ENCODE measurements at regions not wholly inside any gene's neighbourhood (a gene's known extent, or its start where the extent isn't known, plus 50 kb on each side); places are given as distances from the start of the nearest gene placed in this dataset.

DNA sequence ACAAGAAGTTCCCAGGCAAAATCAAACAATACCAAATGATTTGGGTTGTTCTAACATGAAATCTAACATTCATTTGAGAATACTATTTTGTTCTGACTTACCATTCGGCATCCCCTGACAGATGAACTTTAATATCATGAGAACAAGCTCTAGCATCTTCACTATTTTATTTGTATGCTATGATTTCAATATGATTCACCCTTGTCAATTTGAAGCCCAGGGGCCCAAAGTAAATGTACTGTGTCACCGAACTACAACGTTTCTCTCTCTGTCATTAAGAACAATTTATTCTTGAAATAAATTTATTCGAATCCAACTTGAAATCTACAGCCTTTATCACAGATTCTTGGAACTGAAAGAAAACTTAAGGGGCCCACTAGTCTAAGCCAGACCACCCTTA, 146.2 kb upstream of the RASSF8 start:
- Histone ChIP-seq H3K9me3 (peaks cover 0 to 3% (median 0%) of the 10 kb centered on the region in 3 donors), H3K4me1 (no peaks in the 10 kb centered on the region), H3K27ac (no peak overlapping the region), H3K36me3 (no peaks in the 10 kb centered on the region), H3K4me3 (no peak overlapping the region), H3K27me3 (no peaks in the 10 kb centered on the region)
- DNase-seq: no peak
- TF ChIP-seq, protein P1, sequence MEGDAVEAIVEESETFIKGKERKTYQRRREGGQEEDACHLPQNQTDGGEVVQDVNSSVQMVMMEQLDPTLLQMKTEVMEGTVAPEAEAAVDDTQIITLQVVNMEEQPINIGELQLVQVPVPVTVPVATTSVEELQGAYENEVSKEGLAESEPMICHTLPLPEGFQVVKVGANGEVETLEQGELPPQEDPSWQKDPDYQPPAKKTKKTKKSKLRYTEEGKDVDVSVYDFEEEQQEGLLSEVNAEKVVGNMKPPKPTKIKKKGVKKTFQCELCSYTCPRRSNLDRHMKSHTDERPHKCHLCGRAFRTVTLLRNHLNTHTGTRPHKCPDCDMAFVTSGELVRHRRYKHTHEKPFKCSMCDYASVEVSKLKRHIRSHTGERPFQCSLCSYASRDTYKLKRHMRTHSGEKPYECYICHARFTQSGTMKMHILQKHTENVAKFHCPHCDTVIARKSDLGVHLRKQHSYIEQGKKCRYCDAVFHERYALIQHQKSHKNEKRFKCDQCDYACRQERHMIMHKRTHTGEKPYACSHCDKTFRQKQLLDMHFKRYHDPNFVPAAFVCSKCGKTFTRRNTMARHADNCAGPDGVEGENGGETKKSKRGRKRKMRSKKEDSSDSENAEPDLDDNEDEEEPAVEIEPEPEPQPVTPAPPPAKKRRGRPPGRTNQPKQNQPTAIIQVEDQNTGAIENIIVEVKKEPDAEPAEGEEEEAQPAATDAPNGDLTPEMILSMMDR (IDR thresholded peaks at IDR 0.05): no peak
- intact Hi-C loops (cut with DNase I; ENCODE audit: low total_unique reads): no loop called here

DNA sequence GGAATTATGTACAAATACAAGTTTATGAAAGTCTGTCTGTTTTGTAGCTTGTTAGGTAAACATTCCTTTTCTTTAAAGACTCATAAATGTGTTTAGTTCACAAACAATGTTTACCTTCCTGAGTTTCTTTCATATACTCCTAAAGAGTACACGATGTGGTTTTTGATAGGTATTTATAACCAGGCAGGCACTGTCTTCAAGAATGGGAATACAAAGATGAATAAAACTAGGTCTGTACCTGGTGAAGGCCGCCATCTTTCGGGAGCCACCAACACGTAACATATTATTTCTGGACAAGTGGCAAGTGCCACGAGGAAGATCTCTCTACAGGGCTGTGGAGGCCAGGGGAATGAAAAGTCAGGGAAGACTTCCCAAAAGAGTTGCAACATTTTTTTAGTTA, 144.6 kb upstream of the RASSF8 start:
- Histone ChIP-seq H3K9me3 (peaks cover 0 to 3% (median 0%) of the 10 kb centered on the region in 3 donors), H3K36me3 (no peaks in the 10 kb centered on the region), H3K27ac (no peak overlapping the region), H3K4me3 (no peak overlapping the region), H3K4me1 (no peaks in the 10 kb centered on the region), H3K27me3 (no peaks in the 10 kb centered on the region)
- intact Hi-C loops (cut with DNase I; ENCODE audit: low total_unique reads): no loop called here
- DNase-seq: no peak
- TF ChIP-seq, protein P1 (IDR thresholded peaks at IDR 0.05): no peak

DNA sequence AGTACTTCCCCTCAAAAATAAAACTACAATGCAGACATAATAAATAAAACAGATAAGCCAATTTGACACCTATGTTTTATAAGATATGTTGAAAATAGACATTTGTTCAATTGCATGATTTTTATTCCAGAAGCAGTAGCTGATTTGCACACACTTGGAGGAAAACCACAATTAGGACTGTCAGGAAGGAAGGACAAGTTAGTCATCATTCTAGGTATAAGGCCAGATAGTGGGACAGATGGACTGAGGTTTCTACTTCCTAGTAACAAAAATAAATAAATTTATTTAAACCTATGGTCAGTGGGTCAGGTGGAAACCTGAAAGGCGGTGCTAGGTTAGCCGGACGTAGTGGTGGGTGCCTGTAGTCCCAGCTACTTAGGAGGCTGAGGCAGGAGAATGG, 141.8 kb upstream of the RASSF8 start:
- no peak overlapping the region for H3K27ac ChIP-seq
- H3K4me3 ChIP-seq: no peak overlapping the region
- H3K36me3 ChIP-seq: no peaks in the 10 kb centered on the region
- intact Hi-C loops (cut with DNase I; ENCODE audit: low total_unique reads): no loop called here
- H3K4me1 ChIP-seq: no peaks in the 10 kb centered on the region
- H3K27me3 ChIP-seq: no peaks in the 10 kb centered on the region
- TF ChIP-seq, protein P1 (IDR thresholded peaks at IDR 0.05): no peak
- DNase-seq: no peak
- peaks cover 0 to 3% (median 0%) of the 10 kb centered on the region in 3 donors for H3K9me3 ChIP-seq

DNA sequence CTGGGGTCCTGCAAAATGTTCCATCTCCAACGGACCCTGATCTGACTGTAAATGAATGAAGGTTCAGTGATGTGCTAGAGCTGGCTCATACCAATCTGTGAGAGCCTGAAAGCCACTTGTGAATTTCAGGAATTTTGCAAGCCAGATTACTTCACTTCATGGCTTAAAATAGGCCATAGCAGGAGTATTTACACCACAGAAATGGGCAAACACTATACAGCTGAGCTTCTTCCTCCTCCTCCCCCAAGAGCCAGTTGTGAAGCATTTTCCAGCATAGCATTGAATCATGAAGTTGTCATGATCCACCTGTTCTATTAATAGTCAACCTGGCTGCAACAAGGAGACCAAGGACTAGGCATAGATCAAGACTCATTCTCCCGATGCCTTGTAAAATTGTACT, 141.3 kb upstream of the RASSF8 start:
- no peaks in the 10 kb centered on the region for H3K4me1 ChIP-seq

DNA sequence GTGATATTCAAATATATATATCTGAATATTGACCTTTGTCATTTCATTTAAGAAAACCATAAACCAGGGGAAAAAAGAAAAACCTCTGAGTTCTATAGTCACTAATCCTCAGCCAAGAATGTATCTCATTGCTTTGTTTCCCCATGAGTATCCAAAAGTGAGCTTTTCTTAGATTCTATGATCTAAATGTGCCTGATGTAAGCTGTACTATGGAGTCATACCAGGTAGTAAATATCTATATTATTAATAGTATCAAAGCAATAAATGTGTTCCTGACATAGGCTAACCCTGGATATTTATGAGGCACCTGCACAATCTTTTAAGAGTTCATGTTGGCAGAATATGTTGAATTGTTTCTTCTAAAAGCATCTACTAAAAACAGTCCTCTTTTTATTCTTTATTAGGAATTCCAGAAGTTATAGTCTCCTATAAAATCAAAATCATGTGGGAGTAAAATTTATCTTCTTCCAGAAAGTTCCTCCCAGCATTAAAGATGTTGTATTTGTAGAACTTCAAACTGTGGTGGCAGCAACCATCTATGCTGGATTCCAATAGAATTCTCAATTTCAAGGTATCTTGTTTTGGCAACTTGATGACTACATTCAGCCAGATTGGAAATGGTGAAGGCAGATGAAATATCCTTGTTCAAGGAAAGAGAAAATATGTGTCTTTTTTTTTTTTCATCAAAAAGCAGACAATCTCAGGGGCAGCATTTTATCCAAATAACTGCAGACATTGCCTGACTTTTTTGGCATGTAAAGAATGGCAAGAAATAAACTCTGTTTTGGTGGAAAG, 139.7 kb upstream of the RASSF8 start:
- Histone ChIP-seq H3K9me3 (peaks cover 0 to 3% (median 0%) of the 10 kb centered on the region in 3 donors), H3K4me1 (no peaks in the 10 kb centered on the region), H3K27me3 (no peaks in the 10 kb centered on the region), H3K27ac (no peak overlapping the region), H3K4me3 (no peak overlapping the region), H3K36me3 (no peaks in the 10 kb centered on the region)
- DNase-seq: no peak
- TF ChIP-seq, protein P1 (IDR thresholded peaks at IDR 0.05): no peak
- intact Hi-C loops (cut with DNase I; ENCODE audit: low total_unique reads): no loop called here

More for the DNA sequence above, 141.3 kb upstream of the RASSF8 start:
- no peaks in the 10 kb centered on the region for H3K36me3 ChIP-seq
- H3K27me3 ChIP-seq: no peaks in the 10 kb centered on the region
- H3K4me3 ChIP-seq: no peak overlapping the region
- DNase-seq: no peak
- intact Hi-C loops (cut with DNase I; ENCODE audit: low total_unique reads): no loop called here
- TF ChIP-seq, protein P1 (IDR thresholded peaks at IDR 0.05): no peak
- peaks cover 0 to 3% (median 0%) of the 10 kb centered on the region in 3 donors for H3K9me3 ChIP-seq
- no peak overlapping the region for H3K27ac ChIP-seq

All from tibial artery (tissue), 4 donors.